Ovary (tissue), 3 donors: ENCODE measurements at regions not wholly inside any gene's neighbourhood (a gene's known extent, or its start where the extent isn't known, plus 50 kb on each side); places are given as distances from the start of the nearest gene placed in this dataset.

Source experiments
- POLR2A ChIP-seq: fragments of 450-650 bp; IDR thresholded peaks from one replicate; pipeline ENCODE4 v1.6.1; 2017; ENCODE audit warnings: antibody characterized with exemption, mild to moderate bottlenecking, moderate library complexity
- TF ChIP-seq, protein P1 (sequence below), 3 donors: fragments of 450-650 bp in 2 of 3; fragments of 200-600 bp in 1 of 3; IDR thresholded peaks; one replicate each; pipeline versions ENCODE4 v1.5.1 to v1.8.0; 2016 to 2022; ENCODE audit warnings: antibody characterized with exemption in 3 of 3, mild to moderate bottlenecking in 1 of 3
- donor health status: DM: no; HTN: no; CAD: no.

DNA sequence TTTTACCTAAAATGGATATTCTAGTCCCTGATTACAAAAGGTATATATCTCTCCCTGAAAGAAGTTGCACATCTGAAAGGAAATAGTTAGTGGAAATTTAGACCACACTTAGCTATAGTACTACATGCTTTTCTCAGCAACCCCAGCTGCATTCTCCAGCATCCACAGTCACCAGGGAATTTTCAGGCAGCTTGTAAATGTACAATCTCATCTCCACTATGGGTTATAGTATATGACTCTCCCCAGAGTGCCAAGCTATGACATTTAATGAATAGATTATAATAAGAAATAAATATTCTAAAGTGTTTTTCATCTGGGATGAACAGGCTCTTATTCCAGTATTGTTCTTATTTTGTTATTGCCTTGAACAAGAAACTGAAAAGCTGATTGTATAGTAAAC lies 197.6 kb upstream of the HNRNPA3 start:
- TF ChIP-seq, protein P1, sequence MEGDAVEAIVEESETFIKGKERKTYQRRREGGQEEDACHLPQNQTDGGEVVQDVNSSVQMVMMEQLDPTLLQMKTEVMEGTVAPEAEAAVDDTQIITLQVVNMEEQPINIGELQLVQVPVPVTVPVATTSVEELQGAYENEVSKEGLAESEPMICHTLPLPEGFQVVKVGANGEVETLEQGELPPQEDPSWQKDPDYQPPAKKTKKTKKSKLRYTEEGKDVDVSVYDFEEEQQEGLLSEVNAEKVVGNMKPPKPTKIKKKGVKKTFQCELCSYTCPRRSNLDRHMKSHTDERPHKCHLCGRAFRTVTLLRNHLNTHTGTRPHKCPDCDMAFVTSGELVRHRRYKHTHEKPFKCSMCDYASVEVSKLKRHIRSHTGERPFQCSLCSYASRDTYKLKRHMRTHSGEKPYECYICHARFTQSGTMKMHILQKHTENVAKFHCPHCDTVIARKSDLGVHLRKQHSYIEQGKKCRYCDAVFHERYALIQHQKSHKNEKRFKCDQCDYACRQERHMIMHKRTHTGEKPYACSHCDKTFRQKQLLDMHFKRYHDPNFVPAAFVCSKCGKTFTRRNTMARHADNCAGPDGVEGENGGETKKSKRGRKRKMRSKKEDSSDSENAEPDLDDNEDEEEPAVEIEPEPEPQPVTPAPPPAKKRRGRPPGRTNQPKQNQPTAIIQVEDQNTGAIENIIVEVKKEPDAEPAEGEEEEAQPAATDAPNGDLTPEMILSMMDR (IDR thresholded peaks at IDR 0.05): no peak
- TF ChIP-seq POLR2A: no peak
